Nephron (organoid): ENCODE measurements at regions not wholly inside any gene's neighbourhood (a gene's known extent, or its start where the extent isn't known, plus 50 kb on each side); places are given as distances from the start of the nearest gene placed in this dataset.

Source experiments
- H3K27ac Mint-ChIP-seq, 3 experiments: 2 replicates each; pipeline ENCODE4 v1.8.0; 2020; ENCODE audit warnings: mixed read lengths in 3 of 3, mild to moderate bottlenecking in 2 of 3, moderate library complexity in 1 of 3
- H3K27me3 Mint-ChIP-seq: 2 replicates; pipeline ENCODE4 v1.8.0; 2021; ENCODE audit warnings: low read depth, mild to moderate bottlenecking, moderate library complexity, mixed read lengths
- H3K36me3 Mint-ChIP-seq: 2 replicates; pipeline ENCODE4 v1.8.0; 2020; ENCODE audit warnings: low read depth, mixed read lengths
- H3K4me1 Mint-ChIP-seq: 2 replicates; pipeline ENCODE4 v1.8.0; 2020; ENCODE audit warnings: mixed read lengths
- H3K4me3 Mint-ChIP-seq, 3 experiments: 2 replicates each; pipeline ENCODE4 v1.8.0; 2020; ENCODE audit warnings: mild to moderate bottlenecking in 3 of 3, mixed read lengths in 3 of 3, moderate library complexity in 2 of 3
- H3K9me3 Mint-ChIP-seq: 2 replicates; pipeline ENCODE4 v1.8.0; 2020; ENCODE audit warnings: mixed read lengths
- CTCF ChIP-seq, 3 experiments: fragments of 200-600 bp; sonication (generic); IDR thresholded peaks; one replicate each; pipeline ENCODE4 v1.5.0; 2021; ENCODE audit warnings: antibody characterized with exemption in 3 of 3; ENCODE audit not compliant: unreplicated experiment in 3 of 3

GRCh38 chr20:60147004-60147403 lies 188.8 kb downstream of the CDH26 start:
- H3K9me3 Mint-ChIP-seq, result peaks cover 16% of the 10 kb centered on the region
- H3K27ac Mint-ChIP-seq, result no peak overlapping the region
- H3K36me3 Mint-ChIP-seq, result no peaks in the 10 kb centered on the region
- H3K4me1 Mint-ChIP-seq, result peaks cover 8% of the 10 kb centered on the region
- H3K27me3 Mint-ChIP-seq, result peaks cover 36% of the 10 kb centered on the region
- no peak overlapping the region for H3K4me3 Mint-ChIP-seq
- no peak for TF ChIP-seq CTCF (IDR thresholded peaks at IDR 0.05; ENCODE audit: unreplicated experiment in 3 of 3)

GRCh38 chr20:60148885-60149284 lies 190.7 kb downstream of the CDH26 start:
- H3K4me1 Mint-ChIP-seq, result no peaks in the 10 kb centered on the region
- peaks cover 16% of the 10 kb centered on the region for H3K9me3 Mint-ChIP-seq
- no peak overlapping the region for H3K4me3 Mint-ChIP-seq
- peaks cover 27% of the 10 kb centered on the region for H3K27me3 Mint-ChIP-seq
- no peak overlapping the region for H3K27ac Mint-ChIP-seq
- H3K36me3 Mint-ChIP-seq, result no peaks in the 10 kb centered on the region
- no peak for TF ChIP-seq CTCF (IDR thresholded peaks at IDR 0.05; ENCODE audit: unreplicated experiment in 3 of 3)

- Mint-ChIP-seq H3K9me3 (peaks cover 20% of the 10 kb centered on the region), H3K4me1 (no peaks in the 10 kb centered on the region), H3K27me3 (peaks cover 30% of the 10 kb centered on the region), H3K36me3 (no peaks in the 10 kb centered on the region), H3K4me3 (no peak overlapping the region), H3K27ac (no peak overlapping the region)
- no peak for TF ChIP-seq CTCF (IDR thresholded peaks at IDR 0.05; ENCODE audit: unreplicated experiment in 3 of 3)
Observed at GRCh38 chr20:60152792-60153191, 194.6 kb downstream of the CDH26 start.

GRCh38 chr20:60160451-60161145 lies 202.4 kb downstream of the CDH26 start:
- no peaks in the 10 kb centered on the region for H3K4me1 Mint-ChIP-seq
- no peak overlapping the region for H3K27ac Mint-ChIP-seq
- H3K4me3 Mint-ChIP-seq, result no peak overlapping the region
- peaks cover 10% of the 10 kb centered on the region for H3K27me3 Mint-ChIP-seq
- no peak for TF ChIP-seq CTCF (IDR thresholded peaks at IDR 0.05; ENCODE audit: unreplicated experiment in 3 of 3)
- H3K9me3 Mint-ChIP-seq, result peaks cover 18% of the 10 kb centered on the region
- no peaks in the 10 kb centered on the region for H3K36me3 Mint-ChIP-seq

- H3K4me1 Mint-ChIP-seq, result no peaks in the 10 kb centered on the region
- peaks cover 2% of the 10 kb centered on the region for H3K9me3 Mint-ChIP-seq
- H3K36me3 Mint-ChIP-seq, result no peaks in the 10 kb centered on the region
- H3K27ac Mint-ChIP-seq, result no peak overlapping the region
- peaks cover 11% of the 10 kb centered on the region for H3K27me3 Mint-ChIP-seq
- no peak overlapping the region for H3K4me3 Mint-ChIP-seq
- no peak for TF ChIP-seq CTCF (IDR thresholded peaks at IDR 0.05; ENCODE audit: unreplicated experiment in 3 of 3)
Observed at GRCh38 chr20:60167812-60168211, 209.6 kb downstream of the CDH26 start.

- H3K4me1 Mint-ChIP-seq, result no peaks in the 10 kb centered on the region
- peaks cover 3% of the 10 kb centered on the region for H3K9me3 Mint-ChIP-seq
- H3K4me3 Mint-ChIP-seq, result no peak overlapping the region
- no peaks in the 10 kb centered on the region for H3K36me3 Mint-ChIP-seq
- no peak overlapping the region for H3K27ac Mint-ChIP-seq
- TF ChIP-seq CTCF (IDR thresholded peaks at IDR 0.05; ENCODE audit: unreplicated experiment in 3 of 3), result no peak
- H3K27me3 Mint-ChIP-seq, result peaks cover 11% of the 10 kb centered on the region
Observed at GRCh38 chr20:60168963-60169362, 210.7 kb downstream of the CDH26 start.
